MM.1S (cell line): ENCODE measurements at regions not wholly inside any gene's neighbourhood (a gene's known extent, or its start where the extent isn't known, plus 50 kb on each side); places are given as distances from the start of the nearest gene placed in this dataset.

ENCODE experiments used
- CTCF ChIP-seq: fragments of 300-600 bp; sonication (generic); IDR thresholded peaks from 2 replicates; pipeline ENCODE4 v1.5.1; 2016; ENCODE audit warnings: antibody characterized with exemption, low read length, mixed read lengths
- EZH2 ChIP-seq: fragments of 300-600 bp; sonication (generic); optimal IDR thresholded peaks from 2 replicates; pipeline ENCODE3; 2017; ENCODE audit warnings: low read depth, mild to moderate bottlenecking, antibody characterized with exemption, low read length, mixed read lengths
- EZH2phosphoT487 ChIP-seq: fragments of 300-600 bp; sonication (generic); IDR thresholded peaks from 2 replicates; pipeline ENCODE4 v1.6.1; 2018; ENCODE audit warnings: antibody characterized with exemption, low read length

GRCh38 chr20:40565682-40566040 is 123.4 kb downstream of the MAFB start:
- TF ChIP-seq CTCF, result no peak
- TF ChIP-seq EZH2, result no peak
- no peak for TF ChIP-seq EZH2phosphoT487
